GM23338 (cell line): ENCODE measurements at regions not wholly inside any gene's neighbourhood (a gene's known extent, or its start where the extent isn't known, plus 50 kb on each side); places are given as distances from the start of the nearest gene placed in this dataset.

ENCODE experiments used
- ATAC-seq: fragments of 200-7000 bp; cut with Tn5 transposase; 3 replicates; pipeline ENCODE4 v1.9.1; 2020
- DNase-seq: peaks from one replicate; pipeline ENCODE4 v3.0.0-alpha.2; 2015; ENCODE audit warnings: low spot score
- H2AFZ ChIP-seq: fragments of 200-600 bp; sonication (generic); 2 replicates; pipeline ENCODE4 v1.8.0; 2016; ENCODE audit warnings: antibody characterized with exemption, mild to moderate bottlenecking, moderate library complexity
- H3F3A ChIP-seq: fragments of 200-600 bp; sonication (generic); replicated peaks from 2 replicates; pipeline ENCODE4 v1.8.0; 2017; ENCODE audit warnings: antibody characterized with exemption, mixed run types, low read depth
- H3K27ac ChIP-seq: fragments of 200-600 bp; sonication (generic); 2 replicates; pipeline ENCODE4 v1.6.1; 2016; ENCODE audit warnings: low read depth
- H3K27me3 ChIP-seq: fragments of 200-600 bp; sonication (generic); 2 replicates; pipeline ENCODE4 v1.8.0; 2016; ENCODE audit warnings: mild to moderate bottlenecking, mixed run types, moderate library complexity; ENCODE audit not compliant: insufficient read depth
- H3K36me3 ChIP-seq: fragments of 200-600 bp; sonication (generic); 2 replicates; pipeline ENCODE4 v1.8.0; 2016; ENCODE audit warnings: mild to moderate bottlenecking; ENCODE audit not compliant: insufficient read depth
- H3K4me1 ChIP-seq: fragments of 200-600 bp; sonication (generic); 2 replicates; pipeline ENCODE4 v1.8.0; 2016; ENCODE audit warnings: mild to moderate bottlenecking, moderate library complexity; ENCODE audit not compliant: insufficient read depth
- H3K4me2 ChIP-seq: fragments of 200-600 bp; sonication (generic); 2 replicates; pipeline ENCODE4 v1.7.1; 2017; ENCODE audit warnings: mixed run types
- H3K4me3 ChIP-seq: fragments of 200-600 bp; sonication (generic); 2 replicates; pipeline ENCODE4 v1.6.1; 2016; ENCODE audit warnings: mixed run types
- H3K79me2 ChIP-seq: fragments of 200-600 bp; sonication (generic); replicated peaks from 2 replicates; pipeline ENCODE4 v1.8.0; 2017; ENCODE audit warnings: mild to moderate bottlenecking; ENCODE audit not compliant: insufficient read depth
- H3K9me2 ChIP-seq: fragments of 200-600 bp; sonication (generic); 2 replicates; pipeline ENCODE4 v1.8.0; 2017; ENCODE audit not compliant: insufficient read depth
- H4K20me1 ChIP-seq: fragments of 200-600 bp; sonication (generic); replicated peaks from 2 replicates; pipeline ENCODE4 v1.8.0; 2017; ENCODE audit warnings: mild to moderate bottlenecking; ENCODE audit not compliant: insufficient read depth
- H3K27ac Mint-ChIP-seq: 2 replicates; pipeline ENCODE4 v1.8.0; 2020; ENCODE audit warnings: inconsistent platforms, mild to moderate bottlenecking, moderate library complexity, mixed read lengths
- H3K27me3 Mint-ChIP-seq: 3 replicates; pipeline ENCODE4 v1.8.0; 2022; ENCODE audit warnings: low read depth, mild to moderate bottlenecking, moderate library complexity, mixed read lengths, inconsistent platforms; ENCODE audit not compliant: insufficient read depth, poor library complexity
- H3K36me3 Mint-ChIP-seq: 3 replicates; pipeline ENCODE4 v1.8.0; 2021; ENCODE audit warnings: low read depth, mild to moderate bottlenecking, inconsistent platforms, moderate library complexity, mixed read lengths
- H3K4me1 Mint-ChIP-seq: 3 replicates; pipeline ENCODE4 v1.8.0; 2020; ENCODE audit warnings: mild to moderate bottlenecking, inconsistent platforms, mixed read lengths
- H3K4me3 Mint-ChIP-seq: 3 replicates; pipeline ENCODE4 v1.8.0; 2021; ENCODE audit warnings: moderate library complexity, mild to moderate bottlenecking, inconsistent platforms, mixed read lengths
- H3K9me3 Mint-ChIP-seq: 3 replicates; pipeline ENCODE4 v1.8.0; 2020; ENCODE audit warnings: moderate library complexity, mild to moderate bottlenecking, inconsistent platforms, mixed read lengths
- CREB1 ChIP-seq: fragments of 250-450 bp; sonication (Bioruptor Pico); IDR thresholded peaks from 2 replicates; pipeline ENCODE4 v1.5.0; 2020; ENCODE audit warnings: low read depth, mild to moderate bottlenecking, moderate library complexity
- CTCF ChIP-seq, 2 experiments: fragments of 200-600 bp in 1 of 2; sonication (generic) in 1 of 2; conservative IDR thresholded peaks; 2 replicates each; pipeline versions ENCODE4 v1.5.1 to v1.6.1; 2016 to 2017; ENCODE audit warnings: antibody characterized with exemption in 2 of 2, low read depth in 2 of 2, mild to moderate bottlenecking in 2 of 2, moderate library complexity in 1 of 2
- EZH2 ChIP-seq: fragments of 200-600 bp; sonication (generic); IDR thresholded peaks from one replicate; pipeline ENCODE4 v1.8.0; 2017; ENCODE audit warnings: antibody characterized with exemption, mild to moderate bottlenecking, low read depth; ENCODE audit not compliant: unreplicated experiment
- EZH2phosphoT487 ChIP-seq: fragments of 200-600 bp; sonication (generic); IDR thresholded peaks from one replicate; pipeline ENCODE4 v1.8.1; 2018; ENCODE audit warnings: antibody characterized with exemption; ENCODE audit not compliant: unreplicated experiment
- JUNB ChIP-seq: IDR thresholded peaks from one replicate; pipeline ENCODE4 v1.6.1; 2016; ENCODE audit warnings: antibody characterized with exemption; ENCODE audit not compliant: unreplicated experiment
- NANOG ChIP-seq: IDR thresholded peaks from 2 replicates; pipeline ENCODE4 v1.6.1; 2016; ENCODE audit warnings: antibody characterized with exemption, borderline replicate concordance
- POLR2AphosphoS5 ChIP-seq: IDR thresholded peaks from 2 replicates; pipeline ENCODE4 v1.6.1; 2016; ENCODE audit warnings: antibody characterized with exemption, low read depth
- REST ChIP-seq: IDR thresholded peaks from one replicate; pipeline ENCODE4 v1.6.1; 2018; ENCODE audit warnings: antibody characterized with exemption; ENCODE audit not compliant: unreplicated experiment
- STAT1 ChIP-seq: IDR thresholded peaks from one replicate; pipeline ENCODE4 v1.6.1; 2016; ENCODE audit warnings: antibody characterized with exemption; ENCODE audit not compliant: unreplicated experiment
- ZNF114 ChIP-seq: fragments of 250-450 bp; sonication (Bioruptor Pico); IDR thresholded peaks from 2 replicates; pipeline ENCODE4 v1.5.0; 2020; ENCODE audit warnings: mild to moderate bottlenecking, moderate library complexity
- ZNF331 ChIP-seq: fragments of 250-450 bp; sonication (Bioruptor Pico); IDR thresholded peaks from 2 replicates; pipeline ENCODE4 v1.5.0; 2020; ENCODE audit warnings: low read depth, mild to moderate bottlenecking, moderate library complexity
- TF ChIP-seq, protein P1 (sequence below): fragments of 250-450 bp; sonication (Bioruptor Pico); IDR thresholded peaks from 2 replicates; pipeline ENCODE4 v1.5.0; 2020; ENCODE audit warnings: mild to moderate bottlenecking, moderate library complexity
- TF ChIP-seq, protein P2 (sequence below): IDR thresholded peaks from 2 replicates; pipeline ENCODE4 v1.6.1; 2016; ENCODE audit warnings: antibody characterized with exemption

DNA sequence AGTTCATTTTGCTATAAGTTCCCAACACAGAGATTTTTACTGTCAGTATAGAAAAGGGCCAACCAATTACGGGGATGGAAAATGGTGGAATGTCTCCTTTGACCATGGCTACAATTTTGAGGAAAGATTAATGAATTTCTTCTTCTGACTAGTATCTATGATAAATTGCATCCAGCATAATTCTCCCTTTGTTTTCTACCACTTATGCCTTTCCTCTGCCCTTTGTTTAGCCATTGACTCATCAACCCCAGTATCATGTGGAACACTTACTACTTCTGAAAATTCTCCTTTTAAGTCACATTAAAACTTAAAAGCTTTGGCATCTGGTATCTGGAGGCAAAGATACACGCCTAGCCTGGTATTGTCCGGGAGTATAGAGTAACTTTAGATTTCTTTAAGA is 92.9 kb upstream of the CADPS start:
- TF ChIP-seq, protein P1, sequence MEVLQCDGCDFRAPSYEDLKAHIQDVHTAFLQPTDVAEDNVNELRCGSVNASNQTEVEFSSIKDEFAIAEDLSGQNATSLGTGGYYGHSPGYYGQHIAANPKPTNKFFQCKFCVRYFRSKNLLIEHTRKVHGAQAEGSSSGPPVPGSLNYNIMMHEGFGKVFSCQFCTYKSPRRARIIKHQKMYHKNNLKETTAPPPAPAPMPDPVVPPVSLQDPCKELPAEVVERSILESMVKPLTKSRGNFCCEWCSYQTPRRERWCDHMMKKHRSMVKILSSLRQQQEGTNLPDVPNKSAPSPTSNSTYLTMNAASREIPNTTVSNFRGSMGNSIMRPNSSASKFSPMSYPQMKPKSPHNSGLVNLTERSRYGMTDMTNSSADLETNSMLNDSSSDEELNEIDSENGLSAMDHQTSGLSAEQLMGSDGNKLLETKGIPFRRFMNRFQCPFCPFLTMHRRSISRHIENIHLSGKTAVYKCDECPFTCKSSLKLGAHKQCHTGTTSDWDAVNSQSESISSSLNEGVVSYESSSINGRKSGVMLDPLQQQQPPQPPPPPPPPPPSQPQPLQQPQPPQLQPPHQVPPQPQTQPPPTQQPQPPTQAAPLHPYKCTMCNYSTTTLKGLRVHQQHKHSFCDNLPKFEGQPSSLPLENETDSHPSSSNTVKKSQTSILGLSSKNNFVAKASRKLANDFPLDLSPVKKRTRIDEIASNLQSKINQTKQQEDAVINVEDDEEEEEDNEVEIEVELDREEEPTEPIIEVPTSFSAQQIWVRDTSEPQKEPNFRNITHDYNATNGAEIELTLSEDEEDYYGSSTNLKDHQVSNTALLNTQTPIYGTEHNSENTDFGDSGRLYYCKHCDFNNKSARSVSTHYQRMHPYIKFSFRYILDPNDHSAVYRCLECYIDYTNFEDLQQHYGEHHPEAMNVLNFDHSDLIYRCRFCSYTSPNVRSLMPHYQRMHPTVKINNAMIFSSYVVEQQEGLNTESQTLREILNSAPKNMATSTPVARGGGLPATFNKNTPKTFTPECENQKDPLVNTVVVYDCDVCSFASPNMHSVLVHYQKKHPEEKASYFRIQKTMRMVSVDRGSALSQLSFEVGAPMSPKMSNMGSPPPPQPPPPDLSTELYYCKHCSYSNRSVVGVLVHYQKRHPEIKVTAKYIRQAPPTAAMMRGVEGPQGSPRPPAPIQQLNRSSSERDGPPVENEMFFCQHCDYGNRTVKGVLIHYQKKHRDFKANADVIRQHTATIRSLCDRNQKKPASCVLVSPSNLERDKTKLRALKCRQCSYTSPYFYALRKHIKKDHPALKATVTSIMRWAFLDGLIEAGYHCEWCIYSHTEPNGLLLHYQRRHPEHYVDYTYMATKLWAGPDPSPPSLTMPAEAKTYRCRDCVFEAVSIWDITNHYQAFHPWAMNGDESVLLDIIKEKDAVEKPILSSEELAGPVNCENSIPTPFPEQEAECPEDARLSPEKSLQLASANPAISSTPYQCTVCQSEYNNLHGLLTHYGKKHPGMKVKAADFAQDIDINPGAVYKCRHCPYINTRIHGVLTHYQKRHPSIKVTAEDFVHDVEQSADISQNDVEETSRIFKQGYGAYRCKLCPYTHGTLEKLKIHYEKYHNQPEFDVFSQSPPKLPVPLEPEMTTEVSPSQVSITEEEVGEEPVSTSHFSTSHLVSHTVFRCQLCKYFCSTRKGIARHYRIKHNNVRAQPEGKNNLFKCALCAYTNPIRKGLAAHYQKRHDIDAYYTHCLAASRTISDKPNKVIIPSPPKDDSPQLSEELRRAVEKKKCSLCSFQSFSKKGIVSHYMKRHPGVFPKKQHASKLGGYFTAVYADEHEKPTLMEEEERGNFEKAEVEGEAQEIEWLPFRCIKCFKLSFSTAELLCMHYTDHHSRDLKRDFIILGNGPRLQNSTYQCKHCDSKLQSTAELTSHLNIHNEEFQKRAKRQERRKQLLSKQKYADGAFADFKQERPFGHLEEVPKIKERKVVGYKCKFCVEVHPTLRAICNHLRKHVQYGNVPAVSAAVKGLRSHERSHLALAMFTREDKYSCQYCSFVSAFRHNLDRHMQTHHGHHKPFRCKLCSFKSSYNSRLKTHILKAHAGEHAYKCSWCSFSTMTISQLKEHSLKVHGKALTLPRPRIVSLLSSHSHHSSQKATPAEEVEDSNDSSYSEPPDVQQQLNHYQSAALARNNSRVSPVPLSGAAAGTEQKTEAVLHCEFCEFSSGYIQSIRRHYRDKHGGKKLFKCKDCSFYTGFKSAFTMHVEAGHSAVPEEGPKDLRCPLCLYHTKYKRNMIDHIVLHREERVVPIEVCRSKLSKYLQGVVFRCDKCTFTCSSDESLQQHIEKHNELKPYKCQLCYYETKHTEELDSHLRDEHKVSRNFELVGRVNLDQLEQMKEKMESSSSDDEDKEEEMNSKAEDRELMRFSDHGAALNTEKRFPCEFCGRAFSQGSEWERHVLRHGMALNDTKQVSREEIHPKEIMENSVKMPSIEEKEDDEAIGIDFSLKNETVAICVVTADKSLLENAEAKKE (CRISPR knock-in tag) = no peak
- TF ChIP-seq STAT1 (no peak), CREB1 (CRISPR knock-in tag) (no peak), REST (no peak), JUNB (no peak), EZH2 (no peak), CTCF (conservative IDR thresholded peaks at IDR 0.05; ENCODE audit: low read depth in 2 of 2) (no peak), ZNF331 (CRISPR knock-in tag) (no peak), POLR2AphosphoS5 (no peak), EZH2phosphoT487 (no peak), NANOG (no peak), ZNF114 (CRISPR knock-in tag) (no peak)
- TF ChIP-seq, protein P2, sequence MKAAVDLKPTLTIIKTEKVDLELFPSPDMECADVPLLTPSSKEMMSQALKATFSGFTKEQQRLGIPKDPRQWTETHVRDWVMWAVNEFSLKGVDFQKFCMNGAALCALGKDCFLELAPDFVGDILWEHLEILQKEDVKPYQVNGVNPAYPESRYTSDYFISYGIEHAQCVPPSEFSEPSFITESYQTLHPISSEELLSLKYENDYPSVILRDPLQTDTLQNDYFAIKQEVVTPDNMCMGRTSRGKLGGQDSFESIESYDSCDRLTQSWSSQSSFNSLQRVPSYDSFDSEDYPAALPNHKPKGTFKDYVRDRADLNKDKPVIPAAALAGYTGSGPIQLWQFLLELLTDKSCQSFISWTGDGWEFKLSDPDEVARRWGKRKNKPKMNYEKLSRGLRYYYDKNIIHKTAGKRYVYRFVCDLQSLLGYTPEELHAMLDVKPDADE = no peak
- no peaks in the 10 kb centered on the region for H3K27me3 ChIP-seq
- H3K36me3 Mint-ChIP-seq = peaks cover 8% of the 10 kb centered on the region; the same call in 1 of the 3 replicates
- H3K4me2 ChIP-seq = no peak overlapping the region
- H3K27ac Mint-ChIP-seq = no peak overlapping the region
- no peaks in the 10 kb centered on the region for H3K36me3 ChIP-seq
- no peaks in the 10 kb centered on the region for H4K20me1 ChIP-seq
- H3F3A ChIP-seq = no peaks in the 10 kb centered on the region
- H3K27ac ChIP-seq = no peak overlapping the region
- no peak overlapping the region for H2AFZ ChIP-seq
- H3K9me2 ChIP-seq = no peaks in the 10 kb centered on the region
- H3K9me3 Mint-ChIP-seq = no peaks in the 10 kb centered on the region
- H3K27me3 Mint-ChIP-seq = no peaks in the 10 kb centered on the region
- peaks cover 15% of the 10 kb centered on the region; the same call in 2 of the 3 replicates for H3K4me1 Mint-ChIP-seq
- no peaks in the 10 kb centered on the region for H3K4me1 ChIP-seq
- ATAC-seq = no peak
- no peaks in the 10 kb centered on the region for H3K79me2 ChIP-seq
- no peak for DNase-seq
- no peak overlapping the region for H3K4me3 Mint-ChIP-seq
- H3K4me3 ChIP-seq = no peak overlapping the region
